ENCODE measurements at regions not wholly inside any gene's neighbourhood (a gene's known extent, or its start where the extent isn't known, plus 50 kb on each side); places are given as distances from the start of the nearest gene placed in this dataset.

DNA sequence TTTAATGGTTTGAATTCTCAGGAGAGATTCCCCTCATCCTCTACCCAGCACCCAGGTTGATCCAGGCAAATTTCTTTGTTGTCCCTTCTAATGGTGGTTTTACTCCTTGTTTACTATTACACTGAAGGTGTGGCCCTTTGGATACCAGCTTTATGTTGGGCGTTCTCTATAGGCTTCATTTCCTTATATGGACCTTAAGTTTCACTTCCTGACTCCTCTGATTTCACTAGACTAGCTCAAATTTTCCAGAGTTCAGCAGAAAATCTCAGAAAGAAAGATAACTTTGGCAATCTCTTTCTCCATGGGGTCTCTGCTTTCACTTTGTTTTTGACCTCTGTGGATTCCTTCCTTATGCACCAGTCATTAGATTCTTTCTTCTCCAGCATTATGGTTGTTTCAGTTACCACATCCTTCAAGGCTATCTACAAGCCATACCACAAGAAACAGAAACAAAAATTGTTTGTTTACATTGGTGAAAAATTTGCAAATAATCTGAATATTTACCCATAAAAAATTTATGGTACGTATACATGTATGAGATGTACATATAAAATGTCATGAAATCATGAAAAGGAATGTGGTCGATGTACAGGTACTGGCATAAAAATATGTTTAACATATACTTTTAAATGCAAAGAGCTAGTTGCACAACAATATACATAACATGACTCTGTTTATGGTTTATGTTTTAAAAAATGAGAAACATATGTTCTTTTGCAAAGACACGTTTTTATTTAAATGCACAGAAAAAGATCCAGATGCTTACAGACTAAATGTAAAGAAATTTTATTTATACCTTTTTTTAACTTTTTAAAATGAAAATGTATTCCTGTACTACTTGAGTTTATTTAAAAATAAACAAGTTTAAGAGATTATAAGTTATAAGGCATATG is 212.6 kb downstream of the LACC1 start (continued):
- TF ChIP-seq NFYB (IDR thresholded peaks at IDR 0.05; ENCODE audit: insufficient read depth, low read depth, low read length), result no peak
- no peak for TF ChIP-seq BHLHE40 (IDR thresholded peaks at IDR 0.05; ENCODE audit: borderline replicate concordance in 1 of 2, low read depth in 2 of 2, low read length in 1 of 2)
- no peak for TF ChIP-seq IKZF2 (IDR thresholded peaks at IDR 0.05)

DNA sequence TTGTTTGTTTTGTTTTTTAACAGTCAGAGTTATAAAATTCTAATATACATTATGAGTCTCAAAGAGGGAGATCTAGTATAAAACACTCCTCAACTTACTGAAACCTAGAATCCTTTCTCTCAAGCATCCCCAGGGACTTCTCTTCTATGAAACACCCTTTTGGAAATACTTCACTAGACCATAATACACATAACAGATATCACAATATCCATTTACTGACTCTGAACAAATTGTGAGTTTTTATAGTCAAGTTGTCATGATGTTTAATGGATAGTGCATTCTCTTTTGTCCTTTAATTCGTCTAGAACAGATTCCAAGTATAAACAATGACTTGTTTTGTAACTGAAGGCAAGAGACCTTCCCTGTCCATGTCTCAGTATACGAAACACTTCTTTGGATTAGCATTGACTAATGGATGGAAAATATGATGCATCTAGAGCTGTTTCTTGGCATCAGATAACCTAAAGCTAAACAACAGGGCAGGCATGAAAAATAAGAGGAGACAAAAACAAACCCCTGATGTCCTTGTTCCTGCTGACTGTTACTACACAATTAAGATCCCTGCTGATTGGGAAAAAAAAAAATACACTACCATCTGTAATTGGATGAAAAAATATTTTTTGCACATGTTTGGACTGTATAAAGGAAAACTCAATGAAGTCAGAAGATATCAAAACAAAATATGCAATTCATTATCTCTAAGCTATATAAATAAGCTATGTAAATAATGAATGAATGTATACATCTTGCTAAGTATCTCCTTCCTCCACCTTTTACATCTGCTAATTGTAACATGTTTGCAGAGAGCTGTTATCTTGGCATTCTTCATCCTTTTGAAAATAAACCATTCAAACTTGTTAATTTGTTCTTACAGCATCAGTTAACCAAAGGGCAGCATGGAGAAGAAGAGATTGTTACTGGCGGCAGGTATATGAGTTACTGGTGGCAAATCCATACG is 214.2 kb downstream of the LACC1 start:
- peaks cover 3% of the 10 kb centered on the region; the same call in 1 of the 2 replicates for H3K4me1 ChIP-seq (ENCODE audit: control insufficient read depth, insufficient read depth, low read length)
- TF ChIP-seq TCF3 (IDR thresholded peaks at IDR 0.05; ENCODE audit: borderline replicate concordance, insufficient read depth, low read depth, low read length), result no peak
- TF ChIP-seq, protein P1, sequence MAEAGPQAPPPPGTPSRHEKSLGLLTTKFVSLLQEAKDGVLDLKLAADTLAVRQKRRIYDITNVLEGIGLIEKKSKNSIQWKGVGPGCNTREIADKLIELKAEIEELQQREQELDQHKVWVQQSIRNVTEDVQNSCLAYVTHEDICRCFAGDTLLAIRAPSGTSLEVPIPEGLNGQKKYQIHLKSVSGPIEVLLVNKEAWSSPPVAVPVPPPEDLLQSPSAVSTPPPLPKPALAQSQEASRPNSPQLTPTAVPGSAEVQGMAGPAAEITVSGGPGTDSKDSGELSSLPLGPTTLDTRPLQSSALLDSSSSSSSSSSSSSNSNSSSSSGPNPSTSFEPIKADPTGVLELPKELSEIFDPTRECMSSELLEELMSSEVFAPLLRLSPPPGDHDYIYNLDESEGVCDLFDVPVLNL (IDR thresholded peaks at IDR 0.05; ENCODE audit: low read depth, low read length), result no peak
- no peak for TF ChIP-seq TCF7 (IDR thresholded peaks at IDR 0.05; ENCODE audit: borderline replicate concordance)
- no peak for TF ChIP-seq FOS (IDR thresholded peaks at IDR 0.05; ENCODE audit: borderline replicate concordance, extremely low read depth, insufficient read length)
- TF ChIP-seq ASH2L (IDR thresholded peaks at IDR 0.05; ENCODE audit: borderline replicate concordance, low read depth), result no peak
- no peak for TF ChIP-seq HSF1 (IDR thresholded peaks at IDR 0.05; ENCODE audit: low read depth, low read length)
- no peak overlapping the region for H3K4me3 ChIP-seq
- DNase-seq (ENCODE audit: low read depth, low spot score), result no peak
- no peak overlapping the region for H3K9ac ChIP-seq (ENCODE audit: control insufficient read depth, insufficient read depth, low read length)
- ChIA-PET POLR2A (interaction anchor here (0.6 to 0.7 kb wide), 3 partner anchors 288 to 1369 kb away, joined by 4 to 6 read pairs (median 4); no protein-coding TSS in a partner anchor), RAD21 (ENCODE audit: unreplicated experiment) (no interaction called here), CTCF (no interaction called here), SMC1A (ENCODE audit: uncharacterized antibody, unreplicated experiment) (interaction anchor here (0.7 kb wide), 1 partner anchor 139 kb away, joined by 3 read pairs; no protein-coding TSS in a partner anchor)
- H4K20me1 ChIP-seq (ENCODE audit: control insufficient read depth, insufficient read depth), result no peaks in the 10 kb centered on the region
- in situ Hi-C loops (cut with MboI), result no loop called here
- no peaks in the 10 kb centered on the region for H3K79me2 ChIP-seq (ENCODE audit: control insufficient read depth, insufficient read depth, low read length)
- no peak overlapping the region for H2AFZ ChIP-seq (ENCODE audit: control insufficient read depth, low read depth, low read length)
- no peaks in the 10 kb centered on the region for H3K36me3 ChIP-seq (ENCODE audit: control insufficient read depth in 2 of 2, insufficient read depth in 2 of 2, low read length in 1 of 2)
- H3K27ac ChIP-seq (ENCODE audit: control insufficient read depth, insufficient read depth), result no peak overlapping the region
- no peak overlapping the region for H3K4me2 ChIP-seq (ENCODE audit: control insufficient read depth, insufficient read depth)
- no peaks in the 10 kb centered on the region for H3K9me3 ChIP-seq (replicated peaks; ENCODE audit: control insufficient read depth, insufficient read depth, low read length)
- no peaks in the 10 kb centered on the region; a peak in 1 of 4 replicates for H3K27me3 ChIP-seq (replicated peaks in 1 of 2; ENCODE audit: control insufficient read depth in 2 of 2, insufficient read depth in 2 of 2, low read length in 1 of 2)
- intact Hi-C loops (cut with micrococcal nuclease; ENCODE audit: unreplicated experiment), result no loop called here
- BruUV-seq (replicated peaks), result no TSS peak
- FAIRE-seq, result no peak
- ATAC-seq, result no peak
- 28% methylated on average over 4 of the region's 4 CpGs for WGBS (ENCODE audit: insufficient coverage, insufficient replicate concordance, low lambda C conversion rate, missing lambda C conversion rate)

Data from GM12878 (cell line).